ENCODE measurements at regions not wholly inside any gene's neighbourhood (a gene's known extent, or its start where the extent isn't known, plus 50 kb on each side); places are given as distances from the start of the nearest gene placed in this dataset.

- DNase-seq (ENCODE audit: low spot score, unreplicated experiment), result no peak
- H3K4me3 Mint-ChIP-seq (ENCODE audit: low read depth), result no peak overlapping the region
- peaks cover 2% of the 10 kb centered on the region for H3K9me3 Mint-ChIP-seq (ENCODE audit: low read depth)
- H3K27me3 Mint-ChIP-seq, result no peaks in the 10 kb centered on the region
- H3K4me1 Mint-ChIP-seq (ENCODE audit: low read depth), result peaks cover 5% of the 10 kb centered on the region
- no peaks in the 10 kb centered on the region for H3K36me3 Mint-ChIP-seq (ENCODE audit: insufficient read depth)
- no peak overlapping the region for H3K27ac Mint-ChIP-seq
- no peak for TF ChIP-seq CTCF (IDR thresholded peaks at IDR 0.05; ENCODE audit: unreplicated experiment)
These were observed 175.1 kb downstream of the SNX18 start for GRCh38 chr5:54692631-54693030.

GRCh38 chr5:54691656-54692055 is 174.1 kb downstream of the SNX18 start:
- Mint-ChIP-seq H3K4me1 (ENCODE audit: low read depth) (peaks cover 5% of the 10 kb centered on the region), H3K27me3 (no peaks in the 10 kb centered on the region), H3K9me3 (ENCODE audit: low read depth) (peaks cover 6% of the 10 kb centered on the region), H3K36me3 (ENCODE audit: insufficient read depth) (no peaks in the 10 kb centered on the region), H3K4me3 (ENCODE audit: low read depth) (no peak overlapping the region), H3K27ac (no peak overlapping the region)
- no peak for TF ChIP-seq CTCF (IDR thresholded peaks at IDR 0.05; ENCODE audit: unreplicated experiment)
- no peak for DNase-seq (ENCODE audit: low spot score, unreplicated experiment)

- Mint-ChIP-seq H3K27ac (no peak overlapping the region), H3K36me3 (ENCODE audit: insufficient read depth) (no peaks in the 10 kb centered on the region), H3K27me3 (no peaks in the 10 kb centered on the region), H3K4me1 (ENCODE audit: low read depth) (peaks cover 1% of the 10 kb centered on the region), H3K4me3 (ENCODE audit: low read depth) (no peak overlapping the region), H3K9me3 (ENCODE audit: low read depth) (peaks cover 13% of the 10 kb centered on the region)
- DNase-seq (ENCODE audit: low spot score, unreplicated experiment), result no peak
- TF ChIP-seq CTCF (IDR thresholded peaks at IDR 0.05; ENCODE audit: unreplicated experiment), result no peak
These were observed 172.1 kb downstream of the SNX18 start for GRCh38 chr5:54689411-54690251.

GRCh38 chr5:54680998-54681397 is 163.4 kb downstream of the SNX18 start:
- H3K4me3 Mint-ChIP-seq (ENCODE audit: low read depth), result no peak overlapping the region
- no peaks in the 10 kb centered on the region for H3K27me3 Mint-ChIP-seq
- peaks cover 10% of the 10 kb centered on the region for H3K9me3 Mint-ChIP-seq (ENCODE audit: low read depth)
- no peaks in the 10 kb centered on the region for H3K36me3 Mint-ChIP-seq (ENCODE audit: insufficient read depth)
- no peaks in the 10 kb centered on the region for H3K4me1 Mint-ChIP-seq (ENCODE audit: low read depth)
- no peak for TF ChIP-seq CTCF (IDR thresholded peaks at IDR 0.05; ENCODE audit: unreplicated experiment)
- no peak overlapping the region for H3K27ac Mint-ChIP-seq
- no peak for DNase-seq (ENCODE audit: low spot score, unreplicated experiment)

GRCh38 chr5:54679686-54680085 is 162.1 kb downstream of the SNX18 start:
- H3K9me3 Mint-ChIP-seq (ENCODE audit: low read depth), result peaks cover 14% of the 10 kb centered on the region
- TF ChIP-seq CTCF (IDR thresholded peaks at IDR 0.05; ENCODE audit: unreplicated experiment), result no peak
- no peak for DNase-seq (ENCODE audit: low spot score, unreplicated experiment)
- H3K4me3 Mint-ChIP-seq (ENCODE audit: low read depth), result no peak overlapping the region
- H3K36me3 Mint-ChIP-seq (ENCODE audit: insufficient read depth), result no peaks in the 10 kb centered on the region
- peaks cover 1% of the 10 kb centered on the region for H3K4me1 Mint-ChIP-seq (ENCODE audit: low read depth)
- no peak overlapping the region for H3K27ac Mint-ChIP-seq
- no peaks in the 10 kb centered on the region for H3K27me3 Mint-ChIP-seq
